HK-2 (cell line): ENCODE measurements at regions not wholly inside any gene's neighbourhood (a gene's known extent, or its start where the extent isn't known, plus 50 kb on each side); places are given as distances from the start of the nearest gene placed in this dataset.
A peak's percentile ranks its signal among the peaks of the same experiment; 100 is the strongest.

Experiments
- DNase-seq: peaks from one replicate; pipeline ENCODE4 v3.0.0-alpha.2; 2018; ENCODE audit not compliant: unreplicated experiment

- DNase-seq, result no peak
Observed at GRCh38 chr4:64588507-64588906, 179.3 kb upstream of the TECRL start.

DNA sequence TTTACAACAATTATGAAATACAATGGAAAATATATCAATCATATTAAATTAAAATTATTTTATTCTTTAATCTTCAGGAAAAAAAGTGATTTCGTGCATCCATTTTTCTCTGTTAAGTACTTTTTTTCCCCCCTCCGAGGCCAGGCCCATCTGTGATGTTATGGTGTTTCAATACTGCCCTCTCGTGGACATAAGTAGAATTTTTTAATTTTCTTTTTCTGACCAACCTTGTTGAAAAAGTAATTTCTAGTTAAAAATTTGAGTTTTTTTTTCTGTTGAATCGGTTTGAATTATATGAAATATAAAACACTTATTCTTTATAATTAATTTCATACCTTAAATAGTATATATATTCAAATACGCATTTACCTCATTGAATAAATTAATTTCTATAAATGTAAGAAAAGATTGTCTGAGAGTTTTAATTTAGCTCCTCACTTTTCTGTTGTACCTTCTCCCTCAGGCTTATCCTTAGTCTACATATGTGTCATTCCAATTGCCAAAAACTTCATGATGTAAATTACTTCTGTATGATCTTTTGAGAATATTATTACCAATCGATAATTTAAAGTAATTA lies 175.8 kb upstream of the TECRL start:
- peak; percentile 17 for DNase-seq

- no peak for DNase-seq
Observed at GRCh38 chr4:64584125-64584524, 174.9 kb upstream of the TECRL start.

GRCh38 chr4:64582492-64582891 lies 173.2 kb upstream of the TECRL start:
- DNase-seq, result no peak

GRCh38 chr4:64581422-64581821 lies 172.2 kb upstream of the TECRL start:
- no peak for DNase-seq

GRCh38 chr4:64564126-64564525 lies 154.9 kb upstream of the TECRL start:
- no peak for DNase-seq

DNA sequence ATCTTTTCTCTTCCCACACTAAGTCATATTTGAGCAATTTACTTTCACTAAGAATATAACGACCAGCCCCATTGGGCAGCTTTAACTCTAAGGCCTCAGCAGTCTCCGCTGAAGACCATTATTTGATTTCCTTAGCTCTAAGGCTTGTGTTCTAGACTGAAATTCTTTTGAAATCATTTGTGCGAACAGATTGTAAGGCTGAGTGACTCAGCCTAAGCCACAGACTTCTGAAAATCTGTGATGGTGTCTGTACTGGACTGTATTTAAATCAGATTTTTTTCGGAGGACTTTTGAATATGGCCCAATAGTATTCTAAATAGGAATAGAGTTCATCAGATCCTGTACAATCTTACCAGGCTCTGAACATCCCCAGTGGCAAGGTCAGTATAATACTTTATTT lies 150.3 kb upstream of the TECRL start:
- DNase-seq, result no peak

- DNase-seq, result no peak
Observed at GRCh38 chr4:64551125-64551524, 141.9 kb upstream of the TECRL start.

- no peak for DNase-seq
Observed at GRCh38 chr4:64545593-64545992, 136.3 kb upstream of the TECRL start.

GRCh38 chr4:64539234-64539849 lies 130.1 kb upstream of the TECRL start:
- DNase-seq, result peak; percentile 39

DNA sequence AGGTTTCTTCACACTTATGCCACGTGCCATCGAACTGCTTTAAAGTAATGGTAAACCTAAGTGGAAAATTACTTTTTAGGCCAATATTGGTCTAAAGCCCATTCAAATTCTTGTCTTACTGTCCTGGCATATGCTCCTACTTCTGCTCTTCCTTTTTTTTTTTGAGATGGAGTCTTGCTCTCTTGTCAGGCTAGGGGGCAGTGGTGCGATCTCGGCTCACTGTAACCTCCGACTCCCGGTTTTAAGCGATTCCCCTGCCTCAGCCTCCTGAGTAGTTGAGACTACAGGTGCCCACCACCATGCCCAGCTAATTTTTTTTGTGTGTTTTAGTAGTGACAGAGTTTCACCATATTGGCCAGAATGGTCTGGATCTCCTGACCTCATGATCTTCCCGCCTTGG lies 129.0 kb upstream of the TECRL start:
- DNase-seq, result no peak

DNA sequence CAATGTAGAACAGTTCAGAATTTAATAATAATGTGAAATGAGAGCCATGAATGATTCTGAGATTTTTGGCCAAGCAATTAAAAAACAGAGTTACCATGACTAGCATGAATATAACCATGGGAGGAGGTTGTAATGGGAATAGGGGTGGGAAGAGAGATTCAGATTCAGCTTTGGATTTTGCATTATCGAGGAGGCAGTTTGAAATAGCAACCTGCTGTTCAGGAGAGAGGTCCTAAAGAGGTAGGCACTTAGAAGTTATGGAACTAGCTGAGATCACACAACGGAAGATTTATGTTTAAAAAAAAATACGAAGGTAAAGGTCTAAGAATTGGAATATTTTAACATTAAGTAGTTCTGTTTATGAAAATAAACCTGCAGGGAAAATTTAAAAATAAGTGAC lies 124.4 kb upstream of the TECRL start:
- DNase-seq, result no peak

DNA sequence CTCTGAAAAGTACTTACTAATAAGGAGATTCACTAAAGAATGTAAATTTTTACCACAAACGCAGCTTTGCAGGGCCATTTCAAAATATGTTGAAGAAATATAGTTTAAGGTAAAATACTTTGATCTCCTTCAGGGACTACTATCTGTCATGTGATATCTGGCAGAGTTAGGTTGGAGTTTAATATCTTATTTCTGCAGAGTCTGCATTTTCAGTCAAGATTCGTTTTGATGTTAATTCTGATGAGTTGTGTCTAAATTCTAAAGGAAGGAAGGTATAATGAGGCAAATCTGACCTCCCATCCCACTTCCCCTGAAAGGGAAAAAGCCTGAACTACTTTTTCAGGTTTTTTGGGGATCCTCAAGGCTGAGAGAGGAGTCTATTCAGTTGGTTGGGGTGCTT lies 123.9 kb upstream of the TECRL start:
- no peak for DNase-seq

- DNase-seq, result no peak
Observed at GRCh38 chr4:64520421-64520820, 111.2 kb upstream of the TECRL start.

DNA sequence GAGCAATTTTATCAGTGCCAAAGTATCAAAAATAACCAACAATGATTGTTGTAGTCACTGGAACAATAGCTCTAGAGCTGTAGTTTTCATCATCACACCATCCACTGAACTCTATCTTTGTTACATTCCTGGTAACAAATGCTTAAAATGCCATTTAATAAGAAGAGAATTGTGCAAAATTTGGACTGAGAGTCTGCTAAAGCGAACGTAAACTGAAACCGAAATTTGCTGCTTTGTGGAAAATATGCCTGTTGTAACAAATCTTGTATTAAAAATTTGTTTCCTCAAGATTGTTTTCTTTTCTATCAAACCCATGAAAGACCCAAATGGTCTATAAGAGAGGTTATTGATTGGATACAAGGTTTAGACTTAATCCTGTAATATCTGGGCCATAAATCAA lies 109.3 kb upstream of the TECRL start:
- no peak for DNase-seq

GRCh38 chr4:64516176-64516575 lies 106.9 kb upstream of the TECRL start:
- no peak for DNase-seq

GRCh38 chr4:64508089-64508488 lies 98.8 kb upstream of the TECRL start:
- DNase-seq, result no peak

DNA sequence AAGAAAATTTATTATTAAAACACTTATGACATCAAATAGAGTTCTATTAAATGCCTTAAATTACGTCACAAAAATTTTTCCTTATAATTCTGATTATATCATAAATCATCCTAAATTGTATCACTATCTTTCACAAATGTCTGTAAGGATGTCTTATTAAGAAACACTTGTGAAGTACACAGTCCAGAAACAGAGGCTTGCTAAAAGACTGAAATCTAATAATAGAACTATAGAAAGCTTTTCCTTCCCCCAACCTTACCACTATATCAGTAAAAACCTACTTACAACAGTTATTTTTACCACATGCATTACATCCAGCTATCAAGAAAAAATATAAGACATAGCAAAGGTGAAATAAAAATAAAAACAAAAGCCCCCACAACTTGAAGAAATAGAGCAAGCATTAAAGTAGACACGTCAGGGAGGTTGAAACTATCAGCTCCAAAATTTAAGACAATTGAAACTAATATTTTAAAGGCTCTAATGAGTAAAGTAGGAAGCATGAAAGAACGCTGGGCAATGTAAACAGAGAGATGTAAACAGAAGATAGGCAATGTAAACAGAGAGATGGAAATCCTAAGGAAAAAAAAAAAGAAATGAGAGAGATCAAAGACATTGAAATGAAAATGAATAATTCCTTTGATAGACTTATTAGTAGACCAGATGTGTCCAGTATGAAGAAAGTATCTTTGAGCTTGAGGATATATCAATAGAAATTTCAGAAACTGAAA lies 94.9 kb upstream of the TECRL start:
- no peak for DNase-seq

- DNase-seq, result no peak
Observed at GRCh38 chr4:64503416-64503815, 94.2 kb upstream of the TECRL start.

DNA sequence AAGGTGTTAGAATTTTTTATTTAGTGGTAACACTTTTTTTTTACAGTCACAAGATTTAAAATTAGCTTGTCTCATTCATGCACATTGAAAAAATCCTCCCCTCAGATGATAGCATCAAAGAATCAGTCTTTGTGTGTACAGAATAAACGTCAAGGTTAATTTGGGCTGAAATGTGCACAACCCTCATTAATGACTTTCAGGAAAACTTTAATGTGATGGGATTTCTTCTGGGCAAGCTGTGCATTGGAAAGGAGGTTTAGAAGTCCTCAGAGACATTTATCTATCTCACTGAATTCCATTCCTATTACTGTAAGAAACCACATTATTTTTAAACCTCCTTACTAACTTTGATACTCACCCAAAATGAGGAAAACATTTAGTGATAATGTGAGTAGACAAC lies 88.2 kb upstream of the TECRL start:
- DNase-seq, result no peak

DNA sequence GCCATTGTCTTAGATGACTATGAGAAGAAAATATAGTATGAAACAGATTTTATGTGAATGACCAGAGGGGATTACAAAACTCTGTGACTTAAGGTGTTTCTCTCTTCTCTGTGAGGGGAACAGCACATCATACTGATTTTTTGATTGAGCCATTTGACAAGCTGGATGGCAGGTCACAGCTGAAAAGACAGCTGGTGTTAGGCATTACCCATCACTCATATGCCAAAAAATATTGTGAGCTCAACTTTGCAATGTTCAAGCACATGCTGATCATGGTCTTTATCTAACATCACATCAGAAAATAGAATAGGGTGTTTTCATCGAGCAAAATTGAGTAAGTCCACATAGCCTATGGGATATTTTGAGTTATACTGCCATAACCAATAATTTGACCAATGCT lies 86.7 kb upstream of the TECRL start:
- no peak for DNase-seq

DNA sequence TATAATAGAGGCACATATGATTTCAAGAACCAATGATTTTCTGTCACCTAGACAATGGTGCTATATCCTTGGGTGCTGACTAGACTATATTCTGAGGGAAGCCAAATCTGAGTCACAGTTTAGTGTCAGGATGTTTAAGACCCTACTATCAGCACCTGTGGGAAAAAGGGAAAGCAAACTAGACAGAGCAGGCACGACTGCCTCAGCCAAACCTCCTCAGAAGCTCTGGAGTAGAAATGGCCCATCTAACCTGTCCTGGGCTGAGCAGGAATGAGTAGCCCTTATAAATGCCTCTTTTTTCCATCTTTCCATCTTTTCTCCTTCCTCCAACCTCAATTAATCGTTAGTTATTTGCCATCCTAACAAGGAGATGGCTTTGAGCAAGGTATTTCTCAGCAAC lies 80.4 kb upstream of the TECRL start:
- no peak for DNase-seq

GRCh38 chr4:64479338-64479737 lies 70.1 kb upstream of the TECRL start:
- no peak for DNase-seq

GRCh38 chr4:64477127-64477526 lies 67.9 kb upstream of the TECRL start:
- DNase-seq, result no peak
